ENCODE measurements at regions not wholly inside any gene's neighbourhood (a gene's known extent, or its start where the extent isn't known, plus 50 kb on each side); places are given as distances from the start of the nearest gene placed in this dataset.

DNA sequence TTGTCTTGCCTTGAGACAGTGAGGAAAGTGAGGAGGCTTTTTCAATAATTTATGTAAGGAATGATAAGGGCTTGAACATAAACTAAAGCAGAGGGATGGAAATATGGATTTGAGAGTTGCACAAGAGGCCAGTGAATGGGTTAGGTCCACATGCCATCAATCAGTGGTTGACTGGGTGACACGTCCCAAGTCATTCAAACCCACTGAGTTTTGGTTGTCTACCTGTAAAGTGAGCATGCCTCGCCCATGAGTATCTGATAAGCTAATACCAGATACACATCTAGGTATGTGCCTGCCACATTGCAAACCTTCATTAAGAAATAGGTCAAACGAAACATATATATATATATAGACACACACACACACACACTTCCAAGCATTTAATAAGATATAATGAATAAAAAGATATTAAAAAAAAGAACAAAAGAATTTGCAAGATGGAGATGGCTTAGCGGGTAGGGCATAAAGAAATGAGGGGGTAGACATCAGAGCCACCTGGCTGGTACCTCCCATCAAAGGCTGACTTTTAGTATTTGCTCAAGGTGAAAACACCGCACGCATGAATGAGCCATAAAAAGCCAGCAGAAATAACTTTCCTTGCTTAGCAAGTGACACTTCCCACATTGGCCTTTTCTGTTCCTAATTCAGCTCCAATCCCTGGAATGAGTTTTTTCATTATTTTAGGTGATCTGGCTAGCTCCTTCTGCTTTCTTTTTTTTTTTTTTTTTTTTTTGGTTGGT, 109.1 kb upstream of the GGTLC1 start:
- TF ChIP-seq, protein P1, sequence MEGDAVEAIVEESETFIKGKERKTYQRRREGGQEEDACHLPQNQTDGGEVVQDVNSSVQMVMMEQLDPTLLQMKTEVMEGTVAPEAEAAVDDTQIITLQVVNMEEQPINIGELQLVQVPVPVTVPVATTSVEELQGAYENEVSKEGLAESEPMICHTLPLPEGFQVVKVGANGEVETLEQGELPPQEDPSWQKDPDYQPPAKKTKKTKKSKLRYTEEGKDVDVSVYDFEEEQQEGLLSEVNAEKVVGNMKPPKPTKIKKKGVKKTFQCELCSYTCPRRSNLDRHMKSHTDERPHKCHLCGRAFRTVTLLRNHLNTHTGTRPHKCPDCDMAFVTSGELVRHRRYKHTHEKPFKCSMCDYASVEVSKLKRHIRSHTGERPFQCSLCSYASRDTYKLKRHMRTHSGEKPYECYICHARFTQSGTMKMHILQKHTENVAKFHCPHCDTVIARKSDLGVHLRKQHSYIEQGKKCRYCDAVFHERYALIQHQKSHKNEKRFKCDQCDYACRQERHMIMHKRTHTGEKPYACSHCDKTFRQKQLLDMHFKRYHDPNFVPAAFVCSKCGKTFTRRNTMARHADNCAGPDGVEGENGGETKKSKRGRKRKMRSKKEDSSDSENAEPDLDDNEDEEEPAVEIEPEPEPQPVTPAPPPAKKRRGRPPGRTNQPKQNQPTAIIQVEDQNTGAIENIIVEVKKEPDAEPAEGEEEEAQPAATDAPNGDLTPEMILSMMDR (IDR thresholded peaks at IDR 0.05): no peak
- TF ChIP-seq EZH2 (IDR thresholded peaks at IDR 0.05; ENCODE audit: borderline replicate concordance, insufficient read depth, low read depth, low read length, poor library complexity, severe bottlenecking): no peak
